ENCODE measurements at regions not wholly inside any gene's neighbourhood (a gene's known extent, or its start where the extent isn't known, plus 50 kb on each side); places are given as distances from the start of the nearest gene placed in this dataset.

DNA sequence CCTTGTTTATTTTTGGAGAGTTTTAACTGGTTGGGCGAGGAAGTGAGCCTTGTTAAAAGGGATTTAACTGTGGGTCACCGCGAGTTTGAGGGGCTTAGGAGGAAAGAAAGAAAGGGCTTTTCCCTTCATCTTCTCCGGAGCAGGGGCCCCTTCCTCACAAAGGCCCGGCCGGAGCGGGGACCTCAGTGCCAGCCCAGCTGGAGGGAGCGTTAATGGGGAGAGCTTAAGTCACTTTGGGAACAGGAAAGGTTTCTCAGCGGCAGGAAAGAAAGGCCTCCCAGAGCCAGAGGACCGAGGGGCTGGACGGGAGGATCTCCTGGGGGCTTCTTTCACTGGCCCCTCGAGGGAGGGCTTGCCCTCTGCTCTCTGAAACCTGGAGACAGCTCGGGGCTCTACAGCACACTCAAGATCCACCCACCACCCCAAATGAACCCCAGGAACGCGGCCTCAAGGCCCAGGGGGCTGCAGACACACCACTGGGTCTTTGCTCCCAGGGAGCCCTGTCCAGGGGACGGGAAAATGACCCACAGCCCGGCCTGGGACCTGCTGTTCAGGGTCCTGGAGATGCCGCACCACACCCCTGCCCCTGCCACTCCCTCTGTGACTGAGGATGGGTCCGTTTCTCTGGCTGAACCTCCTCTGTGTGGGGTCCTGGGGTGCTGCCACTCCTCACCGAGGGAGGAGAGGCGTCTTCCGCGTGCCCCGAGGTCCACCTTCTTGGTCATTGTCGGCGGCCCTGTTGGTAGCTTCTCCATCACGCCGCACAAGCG, 128.3 kb downstream of the URI1 start:
- ATAC-seq (ENCODE audit: low FRiP score in 2 of 2) (no peak), DNase-seq (peak; percentile 15 to 51)

DNA sequence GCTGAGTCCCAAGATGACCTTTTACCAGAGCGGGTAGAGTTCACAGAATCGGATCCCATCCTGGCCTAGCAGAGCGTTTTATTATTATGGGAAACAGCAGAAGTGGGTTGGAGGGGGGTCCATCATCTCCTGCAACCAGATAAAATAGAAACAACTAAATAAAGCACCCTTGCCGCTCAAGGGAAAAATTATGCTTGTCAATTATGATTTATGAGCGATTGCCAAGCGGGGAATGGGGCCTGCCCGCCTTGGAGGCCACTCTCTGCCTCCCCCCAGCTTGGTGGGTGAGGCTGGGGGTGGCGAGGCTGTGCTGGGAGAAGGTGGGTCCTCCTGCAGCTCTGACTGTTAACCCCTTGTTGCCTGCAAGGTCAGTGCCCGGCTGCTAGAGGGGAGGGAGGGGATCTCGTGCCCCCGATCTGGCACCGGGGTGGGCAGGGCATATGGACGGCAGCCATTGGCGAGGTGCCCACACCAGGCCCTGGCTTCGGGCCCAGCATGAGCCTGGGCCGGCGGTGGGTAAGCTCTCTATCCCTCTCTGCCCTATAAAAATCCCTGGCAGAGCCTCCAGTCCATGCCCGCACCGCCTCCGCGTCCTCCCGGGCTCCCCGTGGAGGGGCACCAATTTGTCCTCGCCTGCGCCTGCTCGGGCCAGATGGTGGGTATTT, 129.1 kb downstream of the URI1 start:
- peak; percentile 14 to 64 for DNase-seq
- Histone ChIP-seq H3K4me1 (no peaks in the 10 kb centered on the region), H3K27me3 (no peaks in the 10 kb centered on the region), H3K27ac (no peak overlapping the region), H3K36me3 (no peaks in the 10 kb centered on the region), H3K4me3 (no peak overlapping the region), H3K9me3 (no peaks in the 10 kb centered on the region)
- WGBS, 2 donors = 77 to 78% methylated on average over 21 to 26 of the region's 26 CpGs
- TF ChIP-seq POLR2AphosphoS5 (IDR thresholded peaks at IDR 0.05) = no peak
- TF ChIP-seq POLR2A (IDR thresholded peaks at IDR 0.05) = no peak
- TF ChIP-seq, protein P1, sequence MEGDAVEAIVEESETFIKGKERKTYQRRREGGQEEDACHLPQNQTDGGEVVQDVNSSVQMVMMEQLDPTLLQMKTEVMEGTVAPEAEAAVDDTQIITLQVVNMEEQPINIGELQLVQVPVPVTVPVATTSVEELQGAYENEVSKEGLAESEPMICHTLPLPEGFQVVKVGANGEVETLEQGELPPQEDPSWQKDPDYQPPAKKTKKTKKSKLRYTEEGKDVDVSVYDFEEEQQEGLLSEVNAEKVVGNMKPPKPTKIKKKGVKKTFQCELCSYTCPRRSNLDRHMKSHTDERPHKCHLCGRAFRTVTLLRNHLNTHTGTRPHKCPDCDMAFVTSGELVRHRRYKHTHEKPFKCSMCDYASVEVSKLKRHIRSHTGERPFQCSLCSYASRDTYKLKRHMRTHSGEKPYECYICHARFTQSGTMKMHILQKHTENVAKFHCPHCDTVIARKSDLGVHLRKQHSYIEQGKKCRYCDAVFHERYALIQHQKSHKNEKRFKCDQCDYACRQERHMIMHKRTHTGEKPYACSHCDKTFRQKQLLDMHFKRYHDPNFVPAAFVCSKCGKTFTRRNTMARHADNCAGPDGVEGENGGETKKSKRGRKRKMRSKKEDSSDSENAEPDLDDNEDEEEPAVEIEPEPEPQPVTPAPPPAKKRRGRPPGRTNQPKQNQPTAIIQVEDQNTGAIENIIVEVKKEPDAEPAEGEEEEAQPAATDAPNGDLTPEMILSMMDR (IDR thresholded peaks at IDR 0.05) = no peak
- TF ChIP-seq EP300 (IDR thresholded peaks at IDR 0.05) = no peak
- ATAC-seq (ENCODE audit: low FRiP score in 2 of 2) = no peak

More for the DNA sequence above, 128.3 kb downstream of the URI1 start:
- TF ChIP-seq POLR2AphosphoS5 (IDR thresholded peaks at IDR 0.05) = no peak
- TF ChIP-seq, protein P1 (IDR thresholded peaks at IDR 0.05) = no peak
- no peak for TF ChIP-seq EP300 (IDR thresholded peaks at IDR 0.05)
- H3K9me3 ChIP-seq = no peaks in the 10 kb centered on the region
- no peaks in the 10 kb centered on the region for H3K36me3 ChIP-seq
- H3K4me3 ChIP-seq = no peak overlapping the region
- H3K27me3 ChIP-seq = no peaks in the 10 kb centered on the region
- no peak overlapping the region for H3K27ac ChIP-seq
- WGBS, 2 donors = 55 to 59% methylated on average over 19 to 26 of the region's 29 CpGs
- no peaks in the 10 kb centered on the region for H3K4me1 ChIP-seq

DNA sequence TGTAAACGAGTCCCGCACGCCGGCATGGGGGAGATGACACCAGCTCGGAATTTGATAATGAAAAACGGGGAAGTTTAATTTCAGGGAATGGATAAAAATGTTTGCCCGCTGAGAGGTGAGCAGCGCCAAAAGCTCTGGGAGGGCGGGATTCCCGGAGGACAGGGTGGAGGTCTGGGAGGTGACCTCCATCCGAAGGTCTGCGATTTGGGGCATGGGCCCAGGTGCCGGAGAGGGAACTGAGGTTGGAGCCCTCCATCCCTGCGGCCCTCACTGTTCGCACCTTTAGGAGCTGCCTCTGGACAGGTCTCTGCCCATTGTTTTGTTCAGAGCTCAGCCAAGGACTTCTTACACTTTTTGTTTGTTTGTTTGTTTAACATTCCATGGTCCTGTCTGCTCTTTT, 129.8 kb downstream of the URI1 start:
- no peak overlapping the region for H3K4me3 ChIP-seq
- no peaks in the 10 kb centered on the region for H3K36me3 ChIP-seq
- TF ChIP-seq POLR2A (IDR thresholded peaks at IDR 0.05) (no peak), POLR2AphosphoS5 (IDR thresholded peaks at IDR 0.05) (no peak), EP300 (IDR thresholded peaks at IDR 0.05) (no peak)
- TF ChIP-seq, protein P1 (IDR thresholded peaks at IDR 0.05) = no peak
- DNase-seq (no peak), ATAC-seq (ENCODE audit: low FRiP score in 2 of 2) (no peak)
- H3K9me3 ChIP-seq = no peaks in the 10 kb centered on the region
- no peaks in the 10 kb centered on the region for H3K4me1 ChIP-seq
- H3K27ac ChIP-seq = no peak overlapping the region
- WGBS, 2 donors = 93 to 94% methylated on average over 15 of the region's 15 CpGs
- no peaks in the 10 kb centered on the region for H3K27me3 ChIP-seq

DNA sequence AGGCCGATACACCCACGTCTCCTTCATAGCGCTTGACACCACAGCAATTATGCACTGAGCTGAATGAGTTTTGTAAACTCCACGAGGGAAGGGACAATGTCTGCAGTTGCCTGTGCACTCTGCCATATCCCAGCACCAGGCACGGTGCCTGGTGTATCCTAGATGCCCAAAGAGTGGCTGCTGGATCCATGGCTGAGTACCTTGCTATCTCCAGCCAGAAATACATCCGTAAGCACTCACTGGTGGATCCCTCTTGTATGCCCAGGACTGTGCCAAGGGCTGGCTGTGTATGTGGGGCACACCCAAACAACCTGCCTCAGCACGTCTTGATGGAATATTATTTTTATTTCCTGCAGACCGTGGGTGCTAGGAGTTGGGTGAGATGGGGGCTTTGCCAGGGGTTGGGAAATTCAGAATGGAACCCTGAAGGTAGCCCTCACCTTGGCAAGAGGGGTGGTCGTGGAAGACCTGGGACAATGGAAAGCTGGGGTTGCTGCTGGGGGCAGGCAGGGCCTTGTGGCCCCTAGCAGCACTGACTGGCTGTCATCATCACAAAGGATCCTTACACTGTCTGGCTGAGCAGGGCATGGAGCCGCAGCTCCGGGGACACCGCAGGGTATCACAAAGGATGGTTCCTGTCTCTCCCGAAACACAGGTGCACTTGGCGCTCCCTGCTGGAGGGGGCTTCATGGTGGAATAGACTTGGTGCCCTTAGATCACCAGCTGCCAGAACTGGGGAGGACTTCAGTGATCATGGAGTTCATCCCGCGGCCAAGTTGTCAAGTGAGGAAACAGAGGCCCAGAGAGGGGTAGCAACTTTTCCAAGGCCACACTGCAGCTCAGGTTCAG, 131.3 kb downstream of the URI1 start:
- DNase-seq (peak in 1 of 2 donors; percentile 16), ATAC-seq (ENCODE audit: low FRiP score in 2 of 2) (no peak)
- no peaks in the 10 kb centered on the region for H3K27me3 ChIP-seq
- no peak overlapping the region for H3K27ac ChIP-seq
- H3K36me3 ChIP-seq = no peaks in the 10 kb centered on the region
- H3K9me3 ChIP-seq = no peaks in the 10 kb centered on the region
- WGBS, 2 donors = 92% methylated on average over 8 to 16 of the region's 16 CpGs
- no peak for TF ChIP-seq EP300 (IDR thresholded peaks at IDR 0.05)
- TF ChIP-seq, protein P1 (IDR thresholded peaks at IDR 0.05) = no peak
- TF ChIP-seq POLR2A (IDR thresholded peaks at IDR 0.05) = no peak
- TF ChIP-seq POLR2AphosphoS5 (IDR thresholded peaks at IDR 0.05) = no peak
- H3K4me1 ChIP-seq = no peaks in the 10 kb centered on the region
- no peak overlapping the region for H3K4me3 ChIP-seq

Data from upper lobe of left lung (tissue), 6 donors.